ENCODE measurements at regions not wholly inside any gene's neighbourhood (a gene's known extent, or its start where the extent isn't known, plus 50 kb on each side); places are given as distances from the start of the nearest gene placed in this dataset.

- TF ChIP-seq POLR2A (IDR thresholded peaks at IDR 0.05; ENCODE audit: low read length) (no peak), GATA1 (IDR thresholded peaks at IDR 0.05; ENCODE audit: low read depth, low read length) (no peak)
Measured at GRCh38 chr7:97310-97841, 95.0 kb upstream of the FAM20C start.
